Upper lobe of left lung (tissue), 4 donors: ENCODE measurements at regions not wholly inside any gene's neighbourhood (a gene's known extent, or its start where the extent isn't known, plus 50 kb on each side); places are given as distances from the start of the nearest gene placed in this dataset.

Source experiments
- CTCF ChIP-seq, 6 experiments: fragments of 450-650 bp in 4 of 6; fragments of 200-600 bp in 2 of 6; sonication (generic) in 2 of 6; IDR thresholded peaks; one replicate each; pipeline ENCODE4 v1.5.1; 2016 to 2019; ENCODE audit warnings: antibody characterized with exemption in 6 of 6
- EP300 ChIP-seq, 4 donors: sonication (generic); formaldehyde crosslinking; IDR thresholded peaks; one replicate each; pipeline ENCODE4 v1.5.1; 2017; ENCODE audit warnings: antibody characterized with exemption in 4 of 4, control low read depth in 2 of 4
- POLR2A ChIP-seq, 4 donors: fragments of 450-650 bp; IDR thresholded peaks; one replicate each; pipeline ENCODE4 v1.5.1; 2016 to 2017; ENCODE audit warnings: antibody characterized with exemption in 4 of 4, mild to moderate bottlenecking in 2 of 4
- POLR2AphosphoS5 ChIP-seq, 2 donors: sonication (generic); formaldehyde crosslinking; IDR thresholded peaks; one replicate each; pipeline ENCODE4 v1.5.1; 2017; ENCODE audit warnings: antibody characterized with exemption in 2 of 2

- TF ChIP-seq CTCF (IDR thresholded peaks at IDR 0.05), result no peak
- TF ChIP-seq EP300 (IDR thresholded peaks at IDR 0.05), result no peak
- TF ChIP-seq POLR2AphosphoS5 (IDR thresholded peaks at IDR 0.05), result no peak
- TF ChIP-seq POLR2A (IDR thresholded peaks at IDR 0.05), result no peak
These were observed 327.8 kb upstream of the SOX11 start for GRCh38 chr2:5364361-5364760.
